SH-SY5Y (cell line): ENCODE measurements at regions not wholly inside any gene's neighbourhood (a gene's known extent, or its start where the extent isn't known, plus 50 kb on each side); places are given as distances from the start of the nearest gene placed in this dataset.

Experiments used
- GATA2 ChIP-seq: IDR thresholded peaks from 2 replicates; pipeline ENCODE4 v1.6.1; 2011; ENCODE audit warnings: mild to moderate bottlenecking, low read depth, low read length
- GATA3 ChIP-seq: IDR thresholded peaks from 2 replicates; pipeline ENCODE4 v1.6.1; 2011; ENCODE audit warnings: low read depth, mild to moderate bottlenecking, low read length, moderate library complexity

DNA sequence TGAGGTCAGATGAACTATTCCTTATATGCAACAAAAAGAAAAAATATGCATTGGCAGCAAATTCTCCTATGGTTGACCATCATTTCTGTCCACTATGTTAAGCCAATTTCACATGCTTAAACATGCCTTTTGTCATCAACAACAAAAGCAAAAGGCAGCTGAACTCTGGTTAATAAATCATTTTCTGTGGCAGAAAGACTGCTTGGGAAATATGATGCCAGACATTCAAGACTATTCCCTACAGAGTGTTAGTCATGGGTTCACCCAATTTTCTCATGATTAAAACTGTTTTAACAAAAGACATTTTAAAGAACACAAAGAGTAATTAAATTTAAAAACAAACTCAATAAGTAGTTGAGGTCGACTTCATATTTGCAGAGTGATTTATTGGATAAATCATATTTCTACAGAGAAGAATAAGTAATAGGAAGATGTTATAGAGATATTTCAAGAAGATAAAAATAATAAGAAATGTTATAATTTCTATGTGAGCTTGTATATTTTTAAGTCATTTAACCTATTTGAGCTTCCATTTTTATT is 890.6 kb downstream of the STPG2 start:
- TF ChIP-seq GATA3 (no peak), GATA2 (no peak)
